ENCODE measurements at regions not wholly inside any gene's neighbourhood (a gene's known extent, or its start where the extent isn't known, plus 50 kb on each side); places are given as distances from the start of the nearest gene placed in this dataset.
"Not testable (repeated sequence)": the region's sequence is repeated elsewhere in the genome, so short reads cannot be mapped to it uniquely, and the experiment has no call there.

- Histone ChIP-seq H3K27ac (ENCODE audit: low read length) (no peak overlapping the region), H3K9me3 (ENCODE audit: insufficient read depth, low read length) (no peaks in the 10 kb centered on the region), H3K9ac (ENCODE audit: low read length) (no peak overlapping the region), H3K4me2 (ENCODE audit: low read length) (no peak overlapping the region), H3K27me3 (ENCODE audit: low read depth, low read length) (no peaks in the 10 kb centered on the region), H4K20me1 (ENCODE audit: insufficient read depth, low read length) (no peaks in the 10 kb centered on the region), H3K4me3 (ENCODE audit: low read length) (no peak overlapping the region), H3K4me1 (ENCODE audit: low read length) (no peaks in the 10 kb centered on the region), H3K79me2 (ENCODE audit: low read length) (no peaks in the 10 kb centered on the region), H3K36me3 (replicated peaks; ENCODE audit: low read depth, low read length) (no peaks in the 10 kb centered on the region), H2AFZ (ENCODE audit: low read depth, low read length) (no peak overlapping the region)
- TF ChIP-seq CTCF (IDR thresholded peaks at IDR 0.05; ENCODE audit: low read depth, low read length) (no peak), EZH2phosphoT487 (IDR thresholded peaks at IDR 0.05; ENCODE audit: low read depth) (no peak)
Measured at GRCh38 chr13:71355010-71355409, 512.0 kb downstream of the DACH1 start.

- TF ChIP-seq CTCF (IDR thresholded peaks at IDR 0.05; ENCODE audit: low read depth, low read length) (no peak), EZH2phosphoT487 (IDR thresholded peaks at IDR 0.05; ENCODE audit: low read depth) (no peak)
- Histone ChIP-seq H3K27me3 (ENCODE audit: low read depth, low read length) (no peaks in the 10 kb centered on the region), H3K4me2 (ENCODE audit: low read length) (no peak overlapping the region), H3K4me1 (ENCODE audit: low read length) (no peaks in the 10 kb centered on the region), H3K27ac (ENCODE audit: low read length) (no peak overlapping the region), H3K9me3 (ENCODE audit: insufficient read depth, low read length) (no peaks in the 10 kb centered on the region), H3K9ac (ENCODE audit: low read length) (no peak overlapping the region), H3K79me2 (ENCODE audit: low read length) (no peaks in the 10 kb centered on the region), H3K4me3 (ENCODE audit: low read length) (no peak overlapping the region), H4K20me1 (ENCODE audit: insufficient read depth, low read length) (no peaks in the 10 kb centered on the region), H2AFZ (ENCODE audit: low read depth, low read length) (no peak overlapping the region; the same call in 1 of the 2 replicates), H3K36me3 (replicated peaks; ENCODE audit: low read depth, low read length) (no peaks in the 10 kb centered on the region)
Measured at GRCh38 chr13:71350886-71351285, 516.1 kb downstream of the DACH1 start.

GRCh38 chr13:71345856-71346255, 521.1 kb downstream of the DACH1 start:
- not testable (repeated sequence) for H3K27me3 ChIP-seq (ENCODE audit: low read depth, low read length); H3K36me3 ChIP-seq (replicated peaks; ENCODE audit: low read depth, low read length); H3K4me1 ChIP-seq (ENCODE audit: low read length); H3K9me3 ChIP-seq (ENCODE audit: insufficient read depth, low read length); H3K9ac ChIP-seq (ENCODE audit: low read length); H3K27ac ChIP-seq (ENCODE audit: low read length); H2AFZ ChIP-seq (ENCODE audit: low read depth, low read length); H3K4me3 ChIP-seq (ENCODE audit: low read length); H3K4me2 ChIP-seq (ENCODE audit: low read length); H3K79me2 ChIP-seq (ENCODE audit: low read length); H4K20me1 ChIP-seq (ENCODE audit: insufficient read depth, low read length)

- Histone ChIP-seq H3K4me3 (ENCODE audit: low read length) (no peak overlapping the region), H3K79me2 (ENCODE audit: low read length) (no peaks in the 10 kb centered on the region), H3K27ac (ENCODE audit: low read length) (no peak overlapping the region), H3K4me1 (ENCODE audit: low read length) (no peaks in the 10 kb centered on the region), H3K4me2 (ENCODE audit: low read length) (no peak overlapping the region), H4K20me1 (ENCODE audit: insufficient read depth, low read length) (no peaks in the 10 kb centered on the region), H3K27me3 (ENCODE audit: low read depth, low read length) (no peaks in the 10 kb centered on the region), H3K9ac (ENCODE audit: low read length) (no peak overlapping the region), H3K9me3 (ENCODE audit: insufficient read depth, low read length) (no peaks in the 10 kb centered on the region), H3K36me3 (replicated peaks; ENCODE audit: low read depth, low read length) (no peaks in the 10 kb centered on the region), H2AFZ (ENCODE audit: low read depth, low read length) (no peak overlapping the region)
- TF ChIP-seq CTCF (IDR thresholded peaks at IDR 0.05; ENCODE audit: low read depth, low read length), result no peak
- TF ChIP-seq EZH2phosphoT487 (IDR thresholded peaks at IDR 0.05; ENCODE audit: low read depth), result no peak
Measured at GRCh38 chr13:71339736-71340135, 527.3 kb downstream of the DACH1 start.

- Histone ChIP-seq H3K9me3 (ENCODE audit: insufficient read depth, low read length) (no peaks in the 10 kb centered on the region), H3K36me3 (replicated peaks; ENCODE audit: low read depth, low read length) (no peaks in the 10 kb centered on the region), H3K79me2 (ENCODE audit: low read length) (no peaks in the 10 kb centered on the region), H3K4me2 (ENCODE audit: low read length) (no peak overlapping the region), H2AFZ (ENCODE audit: low read depth, low read length) (no peak overlapping the region), H4K20me1 (ENCODE audit: insufficient read depth, low read length) (no peaks in the 10 kb centered on the region), H3K9ac (ENCODE audit: low read length) (no peak overlapping the region), H3K27me3 (ENCODE audit: low read depth, low read length) (no peaks in the 10 kb centered on the region), H3K4me1 (ENCODE audit: low read length) (no peaks in the 10 kb centered on the region), H3K27ac (ENCODE audit: low read length) (no peak overlapping the region), H3K4me3 (ENCODE audit: low read length) (no peak overlapping the region)
- TF ChIP-seq EZH2phosphoT487 (IDR thresholded peaks at IDR 0.05; ENCODE audit: low read depth) (no peak), CTCF (IDR thresholded peaks at IDR 0.05; ENCODE audit: low read depth, low read length) (no peak)
Measured at GRCh38 chr13:71339005-71339404, 528.0 kb downstream of the DACH1 start.

All from OCI-LY3 (cell line).